ENCODE measurements at regions not wholly inside any gene's neighbourhood (a gene's known extent, or its start where the extent isn't known, plus 50 kb on each side); places are given as distances from the start of the nearest gene placed in this dataset.

GRCh38 chr6:106894978-106895702 is 79.4 kb downstream of the CD24 start:
- H3K27me3 Mint-ChIP-seq: no peaks in the 10 kb centered on the region
- no peaks in the 10 kb centered on the region for H3K9me3 Mint-ChIP-seq
- ATAC-seq (replicated peaks) (peak; percentile 33 to 58), DNase-seq (no peak)
- no peak overlapping the region for H3K4me3 Mint-ChIP-seq
- H3K4me1 Mint-ChIP-seq: peaks cover 0 to 2% of the 10 kb centered on the region in 2 donors
- no peak overlapping the region for H3K27ac Mint-ChIP-seq
- H3K36me3 Mint-ChIP-seq: no peaks in the 10 kb centered on the region

- Mint-ChIP-seq H3K4me1 (peaks cover 0 to 2% of the 10 kb centered on the region in 2 donors), H3K36me3 (no peaks in the 10 kb centered on the region), H3K27ac (no peak overlapping the region), H3K4me3 (no peak overlapping the region), H3K9me3 (no peaks in the 10 kb centered on the region), H3K27me3 (no peaks in the 10 kb centered on the region)
- DNase-seq (no peak), ATAC-seq (replicated peaks) (no peak)
Observed at GRCh38 chr6:106892186-106892585, 82.3 kb downstream of the CD24 start.

- peaks cover 0 to 2% of the 10 kb centered on the region in 2 donors for H3K4me1 Mint-ChIP-seq
- DNase-seq: no peak
- H3K36me3 Mint-ChIP-seq: no peaks in the 10 kb centered on the region
- no peaks in the 10 kb centered on the region for H3K27me3 Mint-ChIP-seq
- ATAC-seq (replicated peaks): no peak
- H3K4me3 Mint-ChIP-seq: no peak overlapping the region
- no peaks in the 10 kb centered on the region for H3K9me3 Mint-ChIP-seq
- H3K27ac Mint-ChIP-seq: no peak overlapping the region
Observed at GRCh38 chr6:106890447-106890846, 84.1 kb downstream of the CD24 start.

GRCh38 chr6:106889692-106890091 is 84.8 kb downstream of the CD24 start:
- H3K27me3 Mint-ChIP-seq: no peaks in the 10 kb centered on the region
- no peak overlapping the region for H3K27ac Mint-ChIP-seq
- no peaks in the 10 kb centered on the region for H3K9me3 Mint-ChIP-seq
- ATAC-seq (replicated peaks) (no peak), DNase-seq (no peak)
- H3K4me1 Mint-ChIP-seq: peaks cover 0 to 2% of the 10 kb centered on the region in 2 donors
- no peaks in the 10 kb centered on the region for H3K36me3 Mint-ChIP-seq
- no peak overlapping the region for H3K4me3 Mint-ChIP-seq

- ATAC-seq (replicated peaks): no peak
- Mint-ChIP-seq H3K27me3 (no peaks in the 10 kb centered on the region), H3K4me3 (no peak overlapping the region), H3K27ac (no peak overlapping the region), H3K4me1 (no peaks in the 10 kb centered on the region), H3K36me3 (no peaks in the 10 kb centered on the region), H3K9me3 (no peaks in the 10 kb centered on the region)
- DNase-seq: no peak
Observed at GRCh38 chr6:106886922-106887797, 87.4 kb downstream of the CD24 start.

- Mint-ChIP-seq H3K36me3 (no peaks in the 10 kb centered on the region), H3K9me3 (no peaks in the 10 kb centered on the region), H3K4me3 (no peak overlapping the region), H3K27me3 (no peaks in the 10 kb centered on the region), H3K27ac (no peak overlapping the region), H3K4me1 (no peaks in the 10 kb centered on the region)
- DNase-seq (no peak), ATAC-seq (replicated peaks) (no peak)
Observed at GRCh38 chr6:106886081-106886843, 88.3 kb downstream of the CD24 start.

GRCh38 chr6:106885679-106886078 is 88.8 kb downstream of the CD24 start:
- H3K9me3 Mint-ChIP-seq: no peaks in the 10 kb centered on the region
- H3K4me1 Mint-ChIP-seq: no peaks in the 10 kb centered on the region
- no peak overlapping the region for H3K27ac Mint-ChIP-seq
- H3K4me3 Mint-ChIP-seq: no peak overlapping the region
- no peaks in the 10 kb centered on the region for H3K36me3 Mint-ChIP-seq
- DNase-seq (no peak), ATAC-seq (replicated peaks) (no peak)
- H3K27me3 Mint-ChIP-seq: no peaks in the 10 kb centered on the region

- no peaks in the 10 kb centered on the region for H3K9me3 Mint-ChIP-seq
- H3K27ac Mint-ChIP-seq: no peak overlapping the region
- no peaks in the 10 kb centered on the region for H3K36me3 Mint-ChIP-seq
- no peaks in the 10 kb centered on the region for H3K27me3 Mint-ChIP-seq
- DNase-seq: no peak
- H3K4me3 Mint-ChIP-seq: no peak overlapping the region
- no peak for ATAC-seq (replicated peaks)
- H3K4me1 Mint-ChIP-seq: no peaks in the 10 kb centered on the region
Observed at GRCh38 chr6:106884576-106884975, 90.0 kb downstream of the CD24 start.

GRCh38 chr6:106883808-106884262 is 90.7 kb downstream of the CD24 start:
- DNase-seq (no peak), ATAC-seq (replicated peaks) (no peak)
- H3K27me3 Mint-ChIP-seq: no peaks in the 10 kb centered on the region
- no peaks in the 10 kb centered on the region for H3K36me3 Mint-ChIP-seq
- no peaks in the 10 kb centered on the region for H3K4me1 Mint-ChIP-seq
- no peak overlapping the region for H3K4me3 Mint-ChIP-seq
- H3K27ac Mint-ChIP-seq: no peak overlapping the region
- H3K9me3 Mint-ChIP-seq: no peaks in the 10 kb centered on the region

GRCh38 chr6:106882601-106883518 is 91.7 kb downstream of the CD24 start:
- DNase-seq: no peak
- ATAC-seq (replicated peaks): no peak
- H3K9me3 Mint-ChIP-seq: no peaks in the 10 kb centered on the region
- no peaks in the 10 kb centered on the region for H3K4me1 Mint-ChIP-seq
- no peaks in the 10 kb centered on the region for H3K36me3 Mint-ChIP-seq
- H3K4me3 Mint-ChIP-seq: no peak overlapping the region
- H3K27me3 Mint-ChIP-seq: no peaks in the 10 kb centered on the region
- H3K27ac Mint-ChIP-seq: no peak overlapping the region

GRCh38 chr6:106882138-106882537 is 92.4 kb downstream of the CD24 start:
- Mint-ChIP-seq H3K9me3 (peaks cover 0 to under 1% of the 10 kb centered on the region in 2 donors), H3K4me3 (no peak overlapping the region), H3K27me3 (no peaks in the 10 kb centered on the region), H3K36me3 (peaks cover 0 to under 1% of the 10 kb centered on the region in 2 donors), H3K4me1 (no peaks in the 10 kb centered on the region), H3K27ac (no peak overlapping the region)
- DNase-seq (no peak), ATAC-seq (replicated peaks) (no peak)

- peaks cover 6% of the 10 kb centered on the region in 2 donors for H3K9me3 Mint-ChIP-seq
- no peaks in the 10 kb centered on the region for H3K4me1 Mint-ChIP-seq
- no peak for DNase-seq
- H3K36me3 Mint-ChIP-seq: peaks cover 0 to 5% of the 10 kb centered on the region in 2 donors
- H3K27me3 Mint-ChIP-seq: no peaks in the 10 kb centered on the region
- H3K4me3 Mint-ChIP-seq: no peak overlapping the region
- no peak overlapping the region for H3K27ac Mint-ChIP-seq
- ATAC-seq (replicated peaks): no peak
Observed at GRCh38 chr6:106880952-106881351, 93.6 kb downstream of the CD24 start.

- no peak for ATAC-seq (replicated peaks)
- no peak for DNase-seq
- Mint-ChIP-seq H3K4me1 (no peaks in the 10 kb centered on the region), H3K27ac (no peak overlapping the region), H3K9me3 (peaks cover 6 to 10% of the 10 kb centered on the region in 2 donors), H3K36me3 (peaks cover 0 to 5% of the 10 kb centered on the region in 2 donors), H3K4me3 (no peak overlapping the region), H3K27me3 (no peaks in the 10 kb centered on the region)
Observed at GRCh38 chr6:106875782-106876321, 98.7 kb downstream of the CD24 start.
